OCI-LY1 (cell line): ENCODE measurements at regions not wholly inside any gene's neighbourhood (a gene's known extent, or its start where the extent isn't known, plus 50 kb on each side); places are given as distances from the start of the nearest gene placed in this dataset.

Experiments
- H2AFZ ChIP-seq: fragments of 200-600 bp; sonication (generic), shearing (Covaris generic); 2 replicates; pipeline ENCODE4 v1.6.0; 2014; ENCODE audit warnings: antibody characterized with exemption, mild to moderate bottlenecking, low read length
- H3F3A ChIP-seq: fragments of 200-600 bp; sonication (generic), shearing (Covaris generic); 2 replicates; pipeline ENCODE4 v1.6.0; 2014; ENCODE audit warnings: mild to moderate bottlenecking, antibody characterized with exemption, low read length, moderate library complexity; ENCODE audit not compliant: insufficient read depth
- H3K27ac ChIP-seq: fragments of 200-600 bp; sonication (generic); 2 replicates; pipeline ENCODE4 v1.5.1; 2014; ENCODE audit warnings: low read length, mixed run types, mild to moderate bottlenecking, low read depth; ENCODE audit not compliant: poor library complexity, severe bottlenecking
- H3K27me3 ChIP-seq: fragments of 200-600 bp; sonication (generic); 2 replicates; pipeline ENCODE4 v1.6.0; 2014; ENCODE audit warnings: antibody characterized with exemption, mild to moderate bottlenecking, low read length, moderate library complexity; ENCODE audit not compliant: insufficient read depth
- H3K36me3 ChIP-seq: fragments of 200-600 bp; sonication (generic); 2 replicates; pipeline ENCODE4 v1.6.1; 2014; ENCODE audit warnings: mild to moderate bottlenecking, antibody characterized with exemption, low read length, moderate library complexity, mixed read lengths; ENCODE audit not compliant: insufficient read depth
- H3K4me1 ChIP-seq: fragments of 200-600 bp; sonication (generic); 2 replicates; pipeline ENCODE4 v1.5.1; 2014; ENCODE audit warnings: mild to moderate bottlenecking, low read length, moderate library complexity; ENCODE audit not compliant: insufficient read depth, severe bottlenecking
- H3K4me2 ChIP-seq: fragments of 200-600 bp; sonication (generic), shearing (Covaris generic); 2 replicates; pipeline ENCODE4 v1.6.1; 2014; ENCODE audit warnings: low read length
- H3K4me3 ChIP-seq: fragments of 200-600 bp; sonication (generic); 2 replicates; pipeline ENCODE4 v1.5.1; 2014; ENCODE audit warnings: low read length, low read depth, mild to moderate bottlenecking, mixed read lengths; ENCODE audit not compliant: poor library complexity, severe bottlenecking
- H3K79me2 ChIP-seq: fragments of 200-600 bp; shearing (Covaris generic); 2 replicates; pipeline ENCODE4 v1.6.1; 2016; ENCODE audit warnings: mixed run types, low read length, mixed read lengths; ENCODE audit not compliant: insufficient read depth
- H3K9ac ChIP-seq: fragments of 200-600 bp; sonication (generic), shearing (Covaris generic); 2 replicates; pipeline ENCODE4 v1.6.1; 2014; ENCODE audit warnings: mild to moderate bottlenecking, low read length, mixed read lengths
- H3K9me2 ChIP-seq: fragments of 200-600 bp; sonication (generic), shearing (Covaris generic); 2 replicates; pipeline ENCODE4 v1.6.1; 2014; ENCODE audit warnings: low read depth, mild to moderate bottlenecking, low read length, mixed read lengths
- H3K9me3 ChIP-seq: fragments of 200-600 bp; shearing (Covaris generic); 2 replicates; pipeline ENCODE4 v1.6.1; 2014; ENCODE audit warnings: low read length, mixed read lengths
- H4K20me1 ChIP-seq: fragments of 200-600 bp; sonication (generic), shearing (Covaris generic); 2 replicates; pipeline ENCODE4 v1.6.0; 2016; ENCODE audit warnings: mild to moderate bottlenecking, low read length; ENCODE audit not compliant: insufficient read depth
- CTCF ChIP-seq: fragments of 200-600 bp; sonication (generic), shearing (Covaris generic); IDR thresholded peaks from 2 replicates; pipeline ENCODE4 v1.5.1; 2017; ENCODE audit warnings: mild to moderate bottlenecking, antibody characterized with exemption, low read length, moderate library complexity, mixed read lengths
- EZH2 ChIP-seq: fragments of 200-600 bp; sonication (generic), shearing (Covaris generic); IDR thresholded peaks from 2 replicates; pipeline ENCODE4 v1.8.0; 2017; ENCODE audit warnings: borderline replicate concordance, mixed run types, mild to moderate bottlenecking, antibody characterized with exemption, low read length, moderate library complexity, mixed read lengths

GRCh38 chr3:102089904-102090720 lies 240.8 kb downstream of the NFKBIZ start:
- Histone ChIP-seq H3K27ac (no peak overlapping the region), H3K36me3 (no peaks in the 10 kb centered on the region), H3K9ac (no peak overlapping the region), H4K20me1 (no peaks in the 10 kb centered on the region), H3K9me2 (no peaks in the 10 kb centered on the region), H3K4me3 (no peak overlapping the region), H3K9me3 (no peaks in the 10 kb centered on the region), H3F3A (no peaks in the 10 kb centered on the region), H3K4me1 (no peaks in the 10 kb centered on the region), H2AFZ (no peak overlapping the region), H3K4me2 (no peak overlapping the region), H3K27me3 (no peaks in the 10 kb centered on the region), H3K79me2 (no peaks in the 10 kb centered on the region)
- no peak for TF ChIP-seq EZH2
- no peak for TF ChIP-seq CTCF

- Histone ChIP-seq H3K27me3 (no peaks in the 10 kb centered on the region), H2AFZ (no peak overlapping the region), H3K4me3 (no peak overlapping the region), H3K36me3 (no peaks in the 10 kb centered on the region), H3K27ac (no peak overlapping the region), H3K9me2 (no peaks in the 10 kb centered on the region), H3K4me2 (no peak overlapping the region), H4K20me1 (no peaks in the 10 kb centered on the region), H3K4me1 (no peaks in the 10 kb centered on the region), H3K9me3 (no peaks in the 10 kb centered on the region), H3K9ac (no peak overlapping the region), H3F3A (no peaks in the 10 kb centered on the region), H3K79me2 (no peaks in the 10 kb centered on the region)
- TF ChIP-seq CTCF (no peak), EZH2 (no peak)
Measured at GRCh38 chr3:102090721-102091045, 241.4 kb downstream of the NFKBIZ start.

- H3K4me2 ChIP-seq, result no peak overlapping the region
- H4K20me1 ChIP-seq, result no peaks in the 10 kb centered on the region
- no peaks in the 10 kb centered on the region for H3K4me1 ChIP-seq
- H3K9ac ChIP-seq, result no peak overlapping the region
- H3K9me3 ChIP-seq, result no peaks in the 10 kb centered on the region
- no peak for TF ChIP-seq EZH2
- TF ChIP-seq CTCF, result no peak
- no peak overlapping the region for H2AFZ ChIP-seq
- H3K27ac ChIP-seq, result no peak overlapping the region
- no peaks in the 10 kb centered on the region for H3F3A ChIP-seq
- no peaks in the 10 kb centered on the region for H3K9me2 ChIP-seq
- no peaks in the 10 kb centered on the region for H3K27me3 ChIP-seq
- no peak overlapping the region for H3K4me3 ChIP-seq
- no peaks in the 10 kb centered on the region for H3K36me3 ChIP-seq
- no peaks in the 10 kb centered on the region for H3K79me2 ChIP-seq
Measured at GRCh38 chr3:102091358-102091757, 242.0 kb downstream of the NFKBIZ start.
